H1 (cell line): ENCODE measurements at regions not wholly inside any gene's neighbourhood (a gene's known extent, or its start where the extent isn't known, plus 50 kb on each side); places are given as distances from the start of the nearest gene placed in this dataset.

Experiments
- CTCF ChIA-PET: fragments of 300-600 bp; sonication (Branson Sonifier 250); formaldehyde crosslinking; loops from one replicate; lab custom pipeline; 2021; ENCODE audit not compliant: partially characterized antibody; lab: Charles Lee
- POLR2A ChIA-PET: fragments of 300-600 bp; sonication (Branson Sonifier 250); formaldehyde crosslinking; loops from one replicate; lab custom pipeline; 2021; ENCODE audit warnings: inconsistent platforms; ENCODE audit not compliant: partially characterized antibody; lab: Charles Lee
- DNase-seq, 2 experiments: peaks; one replicate each; pipeline versions ENCODE4 v3.0.0 to v3.0.0-alpha.2; 2010 to 2022; ENCODE audit warnings: low spot score in 2 of 2, low read depth in 1 of 2, mixed read lengths in 1 of 2
- FAIRE-seq: peaks from 2 replicates; lab custom pipeline; 2011; peaks lifted over from hg19 to GRCh38; lab: Jason Lieb, UNC
- H2AFZ ChIP-seq: 2 replicates; pipeline ENCODE4 v1.8.1; 2012; ENCODE audit warnings: low read length, inconsistent platforms
- H2AK5ac ChIP-seq: 2 replicates; pipeline ENCODE4 v1.6.1; 2013; ENCODE audit warnings: low read depth, low read length
- H2BK120ac ChIP-seq: replicated peaks from 2 replicates; pipeline ENCODE3; 2013; ENCODE audit warnings: low read depth, low read length, inconsistent platforms
- H2BK12ac ChIP-seq: 2 replicates; pipeline ENCODE4 v1.6.1; 2013; ENCODE audit warnings: low read depth, low read length
- H2BK15ac ChIP-seq: 2 replicates; pipeline ENCODE4 v1.6.1; 2013; ENCODE audit warnings: low read length
- H2BK20ac ChIP-seq: 2 replicates; pipeline ENCODE4 v1.6.1; 2013; ENCODE audit warnings: low read length
- H2BK5ac ChIP-seq: 2 replicates; pipeline ENCODE4 v1.6.1; 2013; ENCODE audit warnings: low read depth, low read length
- H3K14ac ChIP-seq: 2 replicates; pipeline ENCODE4 v1.6.1; 2013; ENCODE audit warnings: inconsistent platforms; ENCODE audit not compliant: insufficient read length
- H3K18ac ChIP-seq: 2 replicates; pipeline ENCODE4 v1.6.1; 2013; ENCODE audit warnings: low read length; ENCODE audit errors: extremely low read depth
- H3K23ac ChIP-seq: 2 replicates; pipeline ENCODE4 v1.6.1; 2013; ENCODE audit warnings: inconsistent platforms; ENCODE audit not compliant: insufficient read length
- H3K23me2 ChIP-seq: 2 replicates; pipeline ENCODE4 v1.6.1; 2013; ENCODE audit warnings: low read depth, low read length
- H3K27ac ChIP-seq: 2 replicates; pipeline ENCODE4 v1.6.1; 2011; ENCODE audit warnings: low read depth, low read length, inconsistent platforms
- H3K27me3 ChIP-seq, 4 experiments: replicated peaks in 1 of 4; 1 replicate in 1 of 4; 2 replicates in 3 of 4; pipeline versions ENCODE4 v1.6.1 to v1.8.1; 2011 to 2013; ENCODE audit warnings: low read length in 3 of 4, mild to moderate bottlenecking in 3 of 4, inconsistent platforms in 2 of 4, mixed read lengths in 2 of 4, moderate library complexity in 1 of 4; ENCODE audit not compliant: control insufficient read depth in 3 of 4, insufficient read depth in 3 of 4; ENCODE audit errors: extremely low read depth in 1 of 4
- H3K36me3 ChIP-seq, 4 experiments: 2 replicates each; pipeline versions ENCODE4 v1.6.1 to v1.8.1; 2011 to 2013; ENCODE audit warnings: mild to moderate bottlenecking in 4 of 4, low read length in 3 of 4, moderate library complexity in 2 of 4, control low read depth in 1 of 4, inconsistent platforms in 1 of 4; ENCODE audit not compliant: insufficient read depth in 4 of 4, control insufficient read depth in 2 of 4
- H3K4ac ChIP-seq: replicated peaks from 2 replicates; pipeline ENCODE3; 2013; ENCODE audit warnings: low read length, low read depth, mixed read lengths, inconsistent platforms; ENCODE audit not compliant: insufficient read length
- H3K4me1 ChIP-seq, 4 experiments: replicated peaks in 1 of 4; 1 replicate in 1 of 4; 2 replicates in 3 of 4; pipeline versions ENCODE4 v1.6.1 to v1.8.1; 2011 to 2013; ENCODE audit warnings: low read length in 3 of 4, inconsistent platforms in 2 of 4, mixed read lengths in 1 of 4; ENCODE audit not compliant: insufficient read depth in 4 of 4, control insufficient read depth in 3 of 4
- H3K4me2 ChIP-seq, 2 experiments: 2 replicates each; pipeline versions ENCODE4 v1.6.1 to v1.8.1; 2011 to 2013; ENCODE audit warnings: low read depth in 2 of 2, low read length in 2 of 2, control low read depth in 1 of 2, inconsistent platforms in 1 of 2, mild to moderate bottlenecking in 1 of 2; ENCODE audit not compliant: insufficient read depth in 1 of 2
- H3K4me3 ChIP-seq, 4 experiments: fragments of 200-600, 300-600 bp in 1 of 4; sonication (generic), shearing (Covaris generic), sonication (Bioruptor Twin) in 1 of 4; 2 replicates each; pipeline versions ENCODE4 v1.5.1 to v1.8.1; 2011 to 2016; ENCODE audit warnings: low read length in 4 of 4, low read depth in 3 of 4, control low read depth in 2 of 4, inconsistent platforms in 2 of 4, mild to moderate bottlenecking in 2 of 4, mixed read lengths in 1 of 4, moderate library complexity in 1 of 4; ENCODE audit not compliant: insufficient read depth in 2 of 4; ENCODE audit errors: extremely low read depth in 1 of 4
- H3K56ac ChIP-seq: replicated peaks from 2 replicates; pipeline ENCODE3; 2013; ENCODE audit warnings: low read depth, mild to moderate bottlenecking, mixed read lengths, low read length, inconsistent platforms; ENCODE audit not compliant: insufficient read length
- H3K79me1 ChIP-seq: 2 replicates; pipeline ENCODE4 v1.6.1; 2013; ENCODE audit warnings: low read depth, low read length, control low read depth
- H3K79me2 ChIP-seq, 2 experiments: 2 replicates each; pipeline versions ENCODE4 v1.6.1 to v1.8.1; 2012 to 2013; ENCODE audit warnings: low read length in 2 of 2, mild to moderate bottlenecking in 2 of 2, inconsistent platforms in 1 of 2; ENCODE audit not compliant: insufficient read depth in 2 of 2, control insufficient read depth in 1 of 2
- H3K9ac ChIP-seq, 4 experiments: replicated peaks in 1 of 4; 1 replicate in 1 of 4; 2 replicates in 3 of 4; pipeline versions ENCODE4 v1.6.1 to v1.8.1; 2011 to 2013; ENCODE audit warnings: low read depth in 3 of 4, low read length in 3 of 4, control low read depth in 2 of 4, mild to moderate bottlenecking in 2 of 4, moderate library complexity in 2 of 4, inconsistent platforms in 1 of 4; ENCODE audit errors: extremely low read depth in 1 of 4
- H3K9me3 ChIP-seq, 2 experiments: 2 replicates each; pipeline versions ENCODE4 v1.6.1 to v1.8.1; 2012 to 2013; ENCODE audit warnings: mild to moderate bottlenecking in 2 of 2, moderate library complexity in 2 of 2, control low read depth in 1 of 2, inconsistent platforms in 1 of 2, low read depth in 1 of 2, low read length in 1 of 2, mixed read lengths in 1 of 2; ENCODE audit not compliant: insufficient read depth in 2 of 2
- H4K20me1 ChIP-seq, 2 experiments: replicated peaks in 1 of 2; 2 replicates each; pipeline versions ENCODE3 to v1.8.1; 2011 to 2013; ENCODE audit warnings: inconsistent platforms in 2 of 2, low read length in 2 of 2, mild to moderate bottlenecking in 1 of 2; ENCODE audit not compliant: insufficient read depth in 2 of 2, control insufficient read depth in 1 of 2
- H4K5ac ChIP-seq: 2 replicates; pipeline ENCODE4 v1.6.1; 2013; ENCODE audit warnings: low read length, low read depth, mixed read lengths, inconsistent platforms; ENCODE audit not compliant: insufficient read length
- H4K8ac ChIP-seq: 2 replicates; pipeline ENCODE4 v1.8.0; 2013; ENCODE audit warnings: mild to moderate bottlenecking, moderate library complexity, low read length, inconsistent platforms; ENCODE audit not compliant: insufficient read depth; ENCODE audit errors: extremely low read depth
- H4K91ac ChIP-seq: replicated peaks from 2 replicates; pipeline ENCODE3; 2013; ENCODE audit warnings: low read length, mixed read lengths, inconsistent platforms; ENCODE audit not compliant: insufficient read length
- BACH1 ChIP-seq: IDR thresholded peaks from 2 replicates; pipeline ENCODE4 v1.6.1; 2012; ENCODE audit warnings: low read length, improper control_type of control experiment
- BCL11A ChIP-seq, 2 experiments: IDR thresholded peaks; one replicate each; pipeline ENCODE4 v1.6.1; 2011; ENCODE audit warnings: low read depth in 2 of 2, low read length in 2 of 2, mild to moderate bottlenecking in 2 of 2
- BRCA1 ChIP-seq: IDR thresholded peaks from 2 replicates; pipeline ENCODE4 v1.6.1; 2012; ENCODE audit warnings: low read depth, low read length, improper control_type of control experiment
- CREB1 ChIP-seq: IDR thresholded peaks from 2 replicates; pipeline ENCODE4 v1.6.1; 2012; ENCODE audit warnings: inconsistent platforms
- MAFK ChIP-seq: IDR thresholded peaks from 2 replicates; pipeline ENCODE4 v1.6.1; 2012; ENCODE audit warnings: low read depth, mild to moderate bottlenecking, improper control_type of control experiment, low read length
- POU5F1 ChIP-seq: IDR thresholded peaks from 2 replicates; pipeline ENCODE4 v1.6.1; 2011; ENCODE audit warnings: low read depth, mild to moderate bottlenecking, low read length, moderate library complexity
- RNF2 ChIP-seq: fragments of 200-900, 300-1000 bp; sonication (generic); IDR thresholded peaks from 2 replicates; pipeline ENCODE4 v1.7.1; 2016; ENCODE audit warnings: borderline replicate concordance, low read depth, mild to moderate bottlenecking, antibody characterized with exemption, low read length; ENCODE audit not compliant: poor library complexity, severe bottlenecking; ENCODE audit errors: missing control alignments
- SAP30 ChIP-seq: fragments of 300-600 bp; sonication (generic); IDR thresholded peaks from 2 replicates; pipeline ENCODE4 v1.7.1; 2012; ENCODE audit warnings: low read length, moderate library complexity, mild to moderate bottlenecking, inconsistent platforms; ENCODE audit not compliant: insufficient read depth, insufficient replicate concordance
- SIN3A ChIP-seq, 2 experiments: IDR thresholded peaks in 1 of 2; conservative IDR thresholded peaks in 1 of 2; 2 replicates each; pipeline ENCODE4 v1.6.1; 2011 to 2012; ENCODE audit warnings: low read length in 2 of 2, improper control_type of control experiment in 1 of 2, low read depth in 1 of 2, mild to moderate bottlenecking in 1 of 2
- TAF1 ChIP-seq: IDR thresholded peaks from 2 replicates; pipeline ENCODE4 v1.6.1; 2011; ENCODE audit warnings: mild to moderate bottlenecking, low read depth, low read length
- WGBS, 2 experiments: shearing (Covaris generic) in 1 of 2; methylation state at CpG; one replicate each; pipeline versions ENCODE4 v1.1.6 to v1.1.7; 2013 to 2015; ENCODE audit warnings: low lambda C conversion rate in 2 of 2, mixed read lengths in 2 of 2, inconsistent platforms in 1 of 2, low coverage in 1 of 2, missing lambda C conversion rate in 1 of 2; ENCODE audit not compliant: insufficient replicate concordance in 2 of 2, insufficient coverage in 1 of 2, insufficient read length in 1 of 2; ENCODE audit errors: extremely low coverage in 1 of 2, missing lambda C conversion rate in 1 of 2; 5-methylcytosine and 5-hydroxymethylcytosine counted together
- TF ChIP-seq, protein P1 (sequence below): IDR thresholded peaks from 2 replicates; pipeline ENCODE4 v1.6.1; 2012; ENCODE audit warnings: low read length, inconsistent platforms
- TF ChIP-seq, protein P2 (sequence below): IDR thresholded peaks from 2 replicates; pipeline ENCODE4 v1.6.1; 2012; ENCODE audit warnings: inconsistent platforms

GRCh38 chr1:213675043-213675442, 312.7 kb upstream of the PROX1 start:
- H3K9me3 ChIP-seq, result 0 out of 4 replicates have a peak, but pooled peaks cover 0 to 3% of the 10 kb centered on the region in 2 experiments
- no peak overlapping the region for H2BK15ac ChIP-seq
- no peaks in the 10 kb centered on the region for H4K20me1 ChIP-seq
- H3K4me1 ChIP-seq, result peaks cover 0 to 7% (median 1%) of the 10 kb centered on the region in 4 experiments; a peak in 5 of 7 replicates
- H3K79me2 ChIP-seq, result no peaks in the 10 kb centered on the region
- H3K14ac ChIP-seq, result no peak overlapping the region
- no peak for FAIRE-seq
- no peaks in the 10 kb centered on the region for H3K36me3 ChIP-seq
- H3K27ac ChIP-seq, result no peak overlapping the region
- H3K23ac ChIP-seq, result no peak overlapping the region
- no peak overlapping the region for H2AK5ac ChIP-seq
- no peak overlapping the region for H4K91ac ChIP-seq
- CTCF ChIA-PET, result interaction anchor here (1.2 kb wide), 2 partner anchors 9 to 22 kb away, joined by 3 read pairs; no protein-coding TSS in a partner anchor
- H2BK20ac ChIP-seq, result no peak overlapping the region
- no peak overlapping the region for H3K4ac ChIP-seq
- H4K8ac ChIP-seq, result no peak overlapping the region
- H2BK12ac ChIP-seq, result no peak overlapping the region
- no peak overlapping the region for H3K56ac ChIP-seq
- H3K9ac ChIP-seq, result no peak overlapping the region
- H3K4me3 ChIP-seq, result no peak overlapping the region
- H3K23me2 ChIP-seq, result 0 out of 2 replicates have a peak, but pooled peaks cover 2% of the 10 kb centered on the region
- no peak overlapping the region for H2BK120ac ChIP-seq
- POLR2A ChIA-PET, result no interaction called here
- no peak overlapping the region for H4K5ac ChIP-seq
- no peak for DNase-seq
- no peak overlapping the region for H3K4me2 ChIP-seq
- H3K18ac ChIP-seq, result no peak overlapping the region
- H3K79me1 ChIP-seq, result no peaks in the 10 kb centered on the region
- H2BK5ac ChIP-seq, result no peak overlapping the region
- 100% methylated on average over 1 of the region's 1 CpG; no CpG with 5 or more reads in 1 of the 2 experiments for WGBS, 2 experiments
- no peak overlapping the region for H2AFZ ChIP-seq
- H3K27me3 ChIP-seq, result no peaks in the 10 kb centered on the region; a peak in 1 of 7 replicates
- TF ChIP-seq CREB1 (no peak), BCL11A (IDR thresholded peaks at IDR 0.05; ENCODE audit: low read depth in 2 of 2, low read length in 2 of 2) (no peak), RNF2 (no peak), BACH1 (no peak), SIN3A (conservative IDR thresholded peaks at IDR 0.05 in 1 of 2, IDR thresholded peaks at IDR 0.05 in 1 of 2; ENCODE audit: low read depth in 1 of 2, low read length in 2 of 2) (no peak), SAP30 (no peak), MAFK (no peak), POU5F1 (no peak), TAF1 (no peak), BRCA1 (no peak)
- TF ChIP-seq, protein P1, sequence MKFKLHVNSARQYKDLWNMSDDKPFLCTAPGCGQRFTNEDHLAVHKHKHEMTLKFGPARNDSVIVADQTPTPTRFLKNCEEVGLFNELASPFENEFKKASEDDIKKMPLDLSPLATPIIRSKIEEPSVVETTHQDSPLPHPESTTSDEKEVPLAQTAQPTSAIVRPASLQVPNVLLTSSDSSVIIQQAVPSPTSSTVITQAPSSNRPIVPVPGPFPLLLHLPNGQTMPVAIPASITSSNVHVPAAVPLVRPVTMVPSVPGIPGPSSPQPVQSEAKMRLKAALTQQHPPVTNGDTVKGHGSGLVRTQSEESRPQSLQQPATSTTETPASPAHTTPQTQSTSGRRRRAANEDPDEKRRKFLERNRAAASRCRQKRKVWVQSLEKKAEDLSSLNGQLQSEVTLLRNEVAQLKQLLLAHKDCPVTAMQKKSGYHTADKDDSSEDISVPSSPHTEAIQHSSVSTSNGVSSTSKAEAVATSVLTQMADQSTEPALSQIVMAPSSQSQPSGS, result no peak
- TF ChIP-seq, protein P2, sequence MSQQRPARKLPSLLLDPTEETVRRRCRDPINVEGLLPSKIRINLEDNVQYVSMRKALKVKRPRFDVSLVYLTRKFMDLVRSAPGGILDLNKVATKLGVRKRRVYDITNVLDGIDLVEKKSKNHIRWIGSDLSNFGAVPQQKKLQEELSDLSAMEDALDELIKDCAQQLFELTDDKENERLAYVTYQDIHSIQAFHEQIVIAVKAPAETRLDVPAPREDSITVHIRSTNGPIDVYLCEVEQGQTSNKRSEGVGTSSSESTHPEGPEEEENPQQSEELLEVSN, result no peak
